ENCODE measurements at regions not wholly inside any gene's neighbourhood (a gene's known extent, or its start where the extent isn't known, plus 50 kb on each side); places are given as distances from the start of the nearest gene placed in this dataset.

- H3K27me3 Mint-ChIP-seq: no peaks in the 10 kb centered on the region
- no peak overlapping the region for H3K27ac Mint-ChIP-seq
- no peak overlapping the region for H3K4me3 Mint-ChIP-seq
Observed at GRCh38 chrY:15355321-15355720, 831.0 kb downstream of the NLGN4Y start.

GRCh38 chrY:15360471-15360870 is 836.1 kb downstream of the NLGN4Y start:
- Mint-ChIP-seq H3K4me1 (peaks cover 5% of the 10 kb centered on the region), H3K27ac (no peak overlapping the region), H3K4me3 (no peak overlapping the region), H3K27me3 (no peaks in the 10 kb centered on the region), H3K9me3 (no peaks in the 10 kb centered on the region), H3K36me3 (no peaks in the 10 kb centered on the region)

More at GRCh38 chrY:15355321-15355720, 831.0 kb downstream of the NLGN4Y start:
- Mint-ChIP-seq H3K9me3 (no peaks in the 10 kb centered on the region), H3K4me1 (peaks cover 11% of the 10 kb centered on the region), H3K36me3 (no peaks in the 10 kb centered on the region)

GRCh38 chrY:15364996-15365395 is 840.7 kb downstream of the NLGN4Y start:
- H3K9me3 Mint-ChIP-seq: no peaks in the 10 kb centered on the region
- peaks cover 1% of the 10 kb centered on the region for H3K27me3 Mint-ChIP-seq
- no peak overlapping the region for H3K27ac Mint-ChIP-seq
- H3K4me1 Mint-ChIP-seq: no peaks in the 10 kb centered on the region
- H3K36me3 Mint-ChIP-seq: no peaks in the 10 kb centered on the region
- H3K4me3 Mint-ChIP-seq: no peak overlapping the region

GRCh38 chrY:15368786-15369185 is 844.5 kb downstream of the NLGN4Y start:
- Mint-ChIP-seq H3K4me1 (no peaks in the 10 kb centered on the region), H3K9me3 (no peaks in the 10 kb centered on the region)

GRCh38 chrY:15385178-15385577 is 860.8 kb downstream of the NLGN4Y start:
- no peak overlapping the region for H3K27ac Mint-ChIP-seq
- H3K27me3 Mint-ChIP-seq: no peaks in the 10 kb centered on the region
- no peaks in the 10 kb centered on the region for H3K4me1 Mint-ChIP-seq
- H3K36me3 Mint-ChIP-seq: no peaks in the 10 kb centered on the region
- H3K4me3 Mint-ChIP-seq: no peak overlapping the region
- H3K9me3 Mint-ChIP-seq: no peaks in the 10 kb centered on the region

More at GRCh38 chrY:15368786-15369185, 844.5 kb downstream of the NLGN4Y start:
- H3K27ac Mint-ChIP-seq: no peak overlapping the region
- H3K4me3 Mint-ChIP-seq: no peak overlapping the region
- H3K36me3 Mint-ChIP-seq: no peaks in the 10 kb centered on the region
- H3K27me3 Mint-ChIP-seq: peaks cover 6% of the 10 kb centered on the region

- H3K36me3 Mint-ChIP-seq: no peaks in the 10 kb centered on the region
- no peaks in the 10 kb centered on the region for H3K27me3 Mint-ChIP-seq
Observed at GRCh38 chrY:15397556-15398280, 873.4 kb downstream of the NLGN4Y start.

GRCh38 chrY:15402451-15402850 is 878.1 kb downstream of the NLGN4Y start:
- no peaks in the 10 kb centered on the region for H3K4me1 Mint-ChIP-seq
- no peak overlapping the region for H3K4me3 Mint-ChIP-seq
- no peaks in the 10 kb centered on the region for H3K9me3 Mint-ChIP-seq
- H3K27me3 Mint-ChIP-seq: no peaks in the 10 kb centered on the region
- no peaks in the 10 kb centered on the region for H3K36me3 Mint-ChIP-seq
- no peak overlapping the region for H3K27ac Mint-ChIP-seq

More at GRCh38 chrY:15397556-15398280, 873.4 kb downstream of the NLGN4Y start:
- no peak overlapping the region for H3K4me3 Mint-ChIP-seq
- no peaks in the 10 kb centered on the region for H3K9me3 Mint-ChIP-seq
- H3K4me1 Mint-ChIP-seq: no peaks in the 10 kb centered on the region
- no peak overlapping the region for H3K27ac Mint-ChIP-seq

- no peak overlapping the region for H3K27ac Mint-ChIP-seq
- H3K27me3 Mint-ChIP-seq: peaks cover 4% of the 10 kb centered on the region
- H3K36me3 Mint-ChIP-seq: no peaks in the 10 kb centered on the region
- no peak overlapping the region for H3K4me3 Mint-ChIP-seq
- no peaks in the 10 kb centered on the region for H3K4me1 Mint-ChIP-seq
- no peaks in the 10 kb centered on the region for H3K9me3 Mint-ChIP-seq
Observed at GRCh38 chrY:15404551-15404950, 880.2 kb downstream of the NLGN4Y start.

GRCh38 chrY:15415165-15415564 is 890.8 kb downstream of the NLGN4Y start:
- no peaks in the 10 kb centered on the region for H3K27me3 Mint-ChIP-seq
- no peak overlapping the region for H3K27ac Mint-ChIP-seq
- H3K4me3 Mint-ChIP-seq: no peak overlapping the region
- no peaks in the 10 kb centered on the region for H3K36me3 Mint-ChIP-seq
- H3K9me3 Mint-ChIP-seq: no peaks in the 10 kb centered on the region
- peaks cover 4% of the 10 kb centered on the region for H3K4me1 Mint-ChIP-seq

- Mint-ChIP-seq H3K4me3 (no peak overlapping the region), H3K36me3 (no peaks in the 10 kb centered on the region), H3K4me1 (peaks cover 10% of the 10 kb centered on the region), H3K27me3 (no peaks in the 10 kb centered on the region), H3K9me3 (no peaks in the 10 kb centered on the region), H3K27ac (no peak overlapping the region)
Observed at GRCh38 chrY:15418613-15419012, 894.3 kb downstream of the NLGN4Y start.

- Mint-ChIP-seq H3K4me3 (peak overlapping the region; percentile 92), H3K36me3 (peaks cover 3% of the 10 kb centered on the region), H3K4me1 (peaks cover 33% of the 10 kb centered on the region), H3K27ac (peak overlapping the region; percentile 84), H3K9me3 (peaks cover 5% of the 10 kb centered on the region), H3K27me3 (no peaks in the 10 kb centered on the region)
Observed at GRCh38 chrY:15424665-15425132, 900.4 kb downstream of the NLGN4Y start.

- peaks cover 2% of the 10 kb centered on the region for H3K36me3 Mint-ChIP-seq
- H3K9me3 Mint-ChIP-seq: no peaks in the 10 kb centered on the region
- no peak overlapping the region for H3K4me3 Mint-ChIP-seq
- H3K27ac Mint-ChIP-seq: no peak overlapping the region
- no peaks in the 10 kb centered on the region for H3K27me3 Mint-ChIP-seq
- H3K4me1 Mint-ChIP-seq: peaks cover 23% of the 10 kb centered on the region
Observed at GRCh38 chrY:15440021-15440695, 915.8 kb downstream of the NLGN4Y start.

GRCh38 chrY:15440696-15441408 is 916.5 kb downstream of the NLGN4Y start:
- Mint-ChIP-seq H3K27me3 (no peaks in the 10 kb centered on the region), H3K4me1 (peaks cover 23% of the 10 kb centered on the region), H3K27ac (no peak overlapping the region), H3K4me3 (no peak overlapping the region), H3K36me3 (peaks cover 2% of the 10 kb centered on the region), H3K9me3 (no peaks in the 10 kb centered on the region)

- Mint-ChIP-seq H3K9me3 (no peaks in the 10 kb centered on the region), H3K27ac (no peak overlapping the region), H3K36me3 (peaks cover 2% of the 10 kb centered on the region), H3K4me3 (no peak overlapping the region), H3K27me3 (no peaks in the 10 kb centered on the region), H3K4me1 (peaks cover 23% of the 10 kb centered on the region)
Observed at GRCh38 chrY:15441878-15442277, 917.5 kb downstream of the NLGN4Y start.

- no peaks in the 10 kb centered on the region for H3K27me3 Mint-ChIP-seq
- H3K4me3 Mint-ChIP-seq: no peak overlapping the region
- no peaks in the 10 kb centered on the region for H3K36me3 Mint-ChIP-seq
- H3K4me1 Mint-ChIP-seq: peaks cover 15% of the 10 kb centered on the region
- H3K27ac Mint-ChIP-seq: no peak overlapping the region
- H3K9me3 Mint-ChIP-seq: no peaks in the 10 kb centered on the region
Observed at GRCh38 chrY:15445871-15446270, 921.5 kb downstream of the NLGN4Y start.

- Mint-ChIP-seq H3K27me3 (no peaks in the 10 kb centered on the region), H3K4me1 (peaks cover 7% of the 10 kb centered on the region), H3K9me3 (no peaks in the 10 kb centered on the region), H3K4me3 (no peak overlapping the region), H3K27ac (no peak overlapping the region), H3K36me3 (no peaks in the 10 kb centered on the region)
Observed at GRCh38 chrY:15446861-15447260, 922.5 kb downstream of the NLGN4Y start.
